ENCODE measurements at regions not wholly inside any gene's neighbourhood (a gene's known extent, or its start where the extent isn't known, plus 50 kb on each side); places are given as distances from the start of the nearest gene placed in this dataset.

DNA sequence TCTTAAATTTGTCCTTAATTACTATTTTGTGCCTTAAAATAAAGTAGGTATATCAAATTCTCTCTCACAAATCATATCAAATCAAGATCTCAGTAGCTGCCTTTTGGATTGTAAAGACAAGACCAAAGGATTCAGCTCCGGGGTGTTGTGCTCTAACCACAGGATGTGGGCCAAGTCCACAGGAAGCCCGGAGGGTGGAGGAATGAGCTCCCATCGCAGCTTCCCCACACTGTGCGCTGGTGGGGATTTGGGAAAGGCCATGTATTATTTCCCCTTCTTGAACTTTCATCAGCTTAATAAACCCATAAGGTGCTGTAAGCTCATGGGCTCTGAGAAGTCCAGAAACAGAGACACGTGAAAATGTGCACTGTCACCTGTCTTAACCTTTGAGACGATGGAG is 241.6 kb upstream of the TCERG1L start:
- Mint-ChIP-seq H3K36me3 (no peaks in the 10 kb centered on the region), H3K4me3 (no peak overlapping the region), H3K4me1 (no peaks in the 10 kb centered on the region), H3K27ac (no peak overlapping the region), H3K9me3 (no peaks in the 10 kb centered on the region), H3K27me3 (ENCODE audit: low read depth in 3 of 3) (peaks cover 2 to 6% (median 3%) of the 10 kb centered on the region in 3 donors)
- TF ChIP-seq CTCF (IDR thresholded peaks at IDR 0.05): no peak
- H3K9ac ChIP-seq (ENCODE audit: insufficient read depth, low read length, poor library complexity, severe bottlenecking): no peak overlapping the region
- DNase-seq: no peak
- 59% methylated on average over 2 of the region's 6 CpGs for WGBS (ENCODE audit: insufficient coverage)
- H3K27ac ChIP-seq (ENCODE audit: low read depth in 1 of 2, low read length in 2 of 2): no peak overlapping the region
- no peaks in the 10 kb centered on the region for H3K4me1 ChIP-seq (ENCODE audit: control insufficient read depth in 1 of 2, insufficient read depth in 2 of 2, low read length in 2 of 2)
- no peaks in the 10 kb centered on the region for H3K79me2 ChIP-seq (ENCODE audit: insufficient read depth, low read length)
- no peaks in the 10 kb centered on the region for H4K20me1 ChIP-seq (ENCODE audit: insufficient read depth, low read length)
- H3K4me3 ChIP-seq (replicated peaks in 1 of 3; ENCODE audit: low read depth in 2 of 3, low read length in 3 of 3): no peak overlapping the region
- no peaks in the 10 kb centered on the region for H3K36me3 ChIP-seq (replicated peaks in 1 of 2; ENCODE audit: control insufficient read depth in 1 of 2, insufficient read depth in 2 of 2, low read length in 2 of 2)
- no peaks in the 10 kb centered on the region for H3K9me3 ChIP-seq (replicated peaks in 1 of 2; ENCODE audit: control insufficient read depth in 1 of 2, insufficient read depth in 1 of 2, low read length in 2 of 2)
- H3K27me3 ChIP-seq (ENCODE audit: control insufficient read depth in 2 of 2, insufficient read depth in 2 of 2, low read length in 2 of 2): no peaks in the 10 kb centered on the region
- intact Hi-C loops (cut with micrococcal nuclease): no loop called here
- no peak overlapping the region for H3K4me2 ChIP-seq (replicated peaks; ENCODE audit: extremely low read depth, low read length, poor library complexity, severe bottlenecking)
- H2AFZ ChIP-seq (ENCODE audit: insufficient read depth, low read depth, low read length, poor library complexity, severe bottlenecking): no peak overlapping the region

DNA sequence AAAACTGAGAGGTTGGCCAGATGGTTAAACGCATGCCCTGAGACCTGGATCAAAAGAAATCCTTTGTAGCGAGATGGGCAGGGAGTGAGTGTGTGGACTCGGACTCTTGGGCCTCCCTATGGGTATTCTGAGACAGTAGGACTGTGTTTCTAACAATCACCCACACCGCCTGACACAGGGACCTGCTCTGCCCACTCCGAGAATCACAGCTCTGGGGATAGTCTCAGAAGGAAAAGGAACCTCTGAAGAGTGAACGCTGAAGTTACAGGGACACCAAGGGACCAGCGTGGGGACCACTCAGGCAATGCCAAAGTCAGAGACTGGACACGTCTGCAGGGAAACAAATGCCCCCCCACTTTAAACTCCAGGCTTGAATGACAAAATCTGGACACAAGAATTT is 242.1 kb upstream of the TCERG1L start:
- 69% methylated on average over 3 of the region's 8 CpGs for WGBS (ENCODE audit: insufficient coverage)
- Histone ChIP-seq H3K79me2 (ENCODE audit: insufficient read depth, low read length) (no peaks in the 10 kb centered on the region), H2AFZ (ENCODE audit: insufficient read depth, low read depth, low read length, poor library complexity, severe bottlenecking) (no peak overlapping the region), H3K4me3 (replicated peaks in 1 of 3; ENCODE audit: low read depth in 2 of 3, low read length in 3 of 3) (no peak overlapping the region), H3K9ac (ENCODE audit: insufficient read depth, low read length, poor library complexity, severe bottlenecking) (no peak overlapping the region), H3K36me3 (replicated peaks in 1 of 2; ENCODE audit: control insufficient read depth in 1 of 2, insufficient read depth in 2 of 2, low read length in 2 of 2) (no peaks in the 10 kb centered on the region), H3K4me2 (replicated peaks; ENCODE audit: extremely low read depth, low read length, poor library complexity, severe bottlenecking) (no peak overlapping the region), H4K20me1 (ENCODE audit: insufficient read depth, low read length) (no peaks in the 10 kb centered on the region), H3K27me3 (ENCODE audit: control insufficient read depth in 2 of 2, insufficient read depth in 2 of 2, low read length in 2 of 2) (no peaks in the 10 kb centered on the region), H3K4me1 (ENCODE audit: control insufficient read depth in 1 of 2, insufficient read depth in 2 of 2, low read length in 2 of 2) (no peaks in the 10 kb centered on the region), H3K9me3 (replicated peaks in 1 of 2; ENCODE audit: control insufficient read depth in 1 of 2, insufficient read depth in 1 of 2, low read length in 2 of 2) (no peaks in the 10 kb centered on the region), H3K27ac (ENCODE audit: low read depth in 1 of 2, low read length in 2 of 2) (no peak overlapping the region)
- no peak overlapping the region for H3K27ac Mint-ChIP-seq
- no peak for DNase-seq
- H3K27me3 Mint-ChIP-seq (ENCODE audit: low read depth in 3 of 3): peaks cover 2 to 6% (median 3%) of the 10 kb centered on the region in 3 donors
- no peaks in the 10 kb centered on the region for H3K36me3 Mint-ChIP-seq
- no peaks in the 10 kb centered on the region for H3K9me3 Mint-ChIP-seq
- TF ChIP-seq CTCF (IDR thresholded peaks at IDR 0.05): no peak
- no peaks in the 10 kb centered on the region for H3K4me1 Mint-ChIP-seq
- intact Hi-C loops (cut with micrococcal nuclease): no loop called here
- no peak overlapping the region for H3K4me3 Mint-ChIP-seq

Measured in CD14-positive monocyte (primary cell).